Neural cell (in vitro differentiated cells): ENCODE measurements at regions not wholly inside any gene's neighbourhood (a gene's known extent, or its start where the extent isn't known, plus 50 kb on each side); places are given as distances from the start of the nearest gene placed in this dataset.

Experiments
- EP300 ChIP-seq: fragments of 450-650 bp; conservative IDR thresholded peaks from 2 replicates; pipeline ENCODE4 v1.6.1; 2014; ENCODE audit warnings: antibody characterized with exemption, mild to moderate bottlenecking, moderate library complexity; ENCODE audit not compliant: poor library complexity, severe bottlenecking
- EZH2 ChIP-seq: fragments of 200-600, 300-800 bp; shearing (Covaris generic), sonication (generic); IDR thresholded peaks from 2 replicates; pipeline ENCODE4 v1.6.1; 2014; ENCODE audit warnings: antibody characterized with exemption, low read length, borderline replicate concordance, mild to moderate bottlenecking; ENCODE audit not compliant: insufficient read depth, poor library complexity, severe bottlenecking
- POLR2AphosphoS5 ChIP-seq: IDR thresholded peaks from 2 replicates; pipeline ENCODE4 v1.6.1; 2012
- RAD21 ChIP-seq: fragments of 450-650 bp; conservative IDR thresholded peaks from 2 replicates; pipeline ENCODE4 v1.6.1; 2014; ENCODE audit warnings: antibody characterized with exemption, mild to moderate bottlenecking, moderate library complexity
- TF ChIP-seq, protein P1 (sequence below): fragments of 450-650 bp; IDR thresholded peaks from 2 replicates; pipeline ENCODE4 v1.5.1; 2014; ENCODE audit warnings: antibody characterized with exemption, mild to moderate bottlenecking, moderate library complexity; ENCODE audit not compliant: poor library complexity, severe bottlenecking
- TF ChIP-seq, protein P2 (sequence below): IDR thresholded peaks from 2 replicates; pipeline ENCODE4 v1.6.1; 2012; ENCODE audit warnings: borderline replicate concordance

DNA sequence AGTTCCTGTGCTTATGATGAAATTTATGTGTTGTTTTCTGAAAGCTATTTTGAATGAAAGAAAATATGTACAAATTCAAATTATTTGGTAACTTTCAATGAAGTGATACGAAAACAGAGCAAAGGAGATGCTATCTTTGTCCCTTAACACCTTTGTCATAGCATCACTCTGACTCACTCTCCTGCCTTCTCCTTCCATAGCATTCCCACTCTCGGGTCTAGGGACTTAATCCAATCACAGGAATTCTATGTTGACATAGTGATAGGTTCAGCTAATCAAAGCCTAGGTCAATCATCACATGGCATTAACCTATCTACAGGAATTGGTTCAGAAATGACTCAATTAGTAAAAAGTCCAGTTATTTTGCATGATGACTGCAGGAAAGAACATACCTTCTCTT lies 464.7 kb upstream of the RORB start:
- TF ChIP-seq, protein P1, sequence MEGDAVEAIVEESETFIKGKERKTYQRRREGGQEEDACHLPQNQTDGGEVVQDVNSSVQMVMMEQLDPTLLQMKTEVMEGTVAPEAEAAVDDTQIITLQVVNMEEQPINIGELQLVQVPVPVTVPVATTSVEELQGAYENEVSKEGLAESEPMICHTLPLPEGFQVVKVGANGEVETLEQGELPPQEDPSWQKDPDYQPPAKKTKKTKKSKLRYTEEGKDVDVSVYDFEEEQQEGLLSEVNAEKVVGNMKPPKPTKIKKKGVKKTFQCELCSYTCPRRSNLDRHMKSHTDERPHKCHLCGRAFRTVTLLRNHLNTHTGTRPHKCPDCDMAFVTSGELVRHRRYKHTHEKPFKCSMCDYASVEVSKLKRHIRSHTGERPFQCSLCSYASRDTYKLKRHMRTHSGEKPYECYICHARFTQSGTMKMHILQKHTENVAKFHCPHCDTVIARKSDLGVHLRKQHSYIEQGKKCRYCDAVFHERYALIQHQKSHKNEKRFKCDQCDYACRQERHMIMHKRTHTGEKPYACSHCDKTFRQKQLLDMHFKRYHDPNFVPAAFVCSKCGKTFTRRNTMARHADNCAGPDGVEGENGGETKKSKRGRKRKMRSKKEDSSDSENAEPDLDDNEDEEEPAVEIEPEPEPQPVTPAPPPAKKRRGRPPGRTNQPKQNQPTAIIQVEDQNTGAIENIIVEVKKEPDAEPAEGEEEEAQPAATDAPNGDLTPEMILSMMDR = no peak
- TF ChIP-seq POLR2AphosphoS5 (no peak), EP300 (no peak), EZH2 (no peak), RAD21 (no peak)
- TF ChIP-seq, protein P2, sequence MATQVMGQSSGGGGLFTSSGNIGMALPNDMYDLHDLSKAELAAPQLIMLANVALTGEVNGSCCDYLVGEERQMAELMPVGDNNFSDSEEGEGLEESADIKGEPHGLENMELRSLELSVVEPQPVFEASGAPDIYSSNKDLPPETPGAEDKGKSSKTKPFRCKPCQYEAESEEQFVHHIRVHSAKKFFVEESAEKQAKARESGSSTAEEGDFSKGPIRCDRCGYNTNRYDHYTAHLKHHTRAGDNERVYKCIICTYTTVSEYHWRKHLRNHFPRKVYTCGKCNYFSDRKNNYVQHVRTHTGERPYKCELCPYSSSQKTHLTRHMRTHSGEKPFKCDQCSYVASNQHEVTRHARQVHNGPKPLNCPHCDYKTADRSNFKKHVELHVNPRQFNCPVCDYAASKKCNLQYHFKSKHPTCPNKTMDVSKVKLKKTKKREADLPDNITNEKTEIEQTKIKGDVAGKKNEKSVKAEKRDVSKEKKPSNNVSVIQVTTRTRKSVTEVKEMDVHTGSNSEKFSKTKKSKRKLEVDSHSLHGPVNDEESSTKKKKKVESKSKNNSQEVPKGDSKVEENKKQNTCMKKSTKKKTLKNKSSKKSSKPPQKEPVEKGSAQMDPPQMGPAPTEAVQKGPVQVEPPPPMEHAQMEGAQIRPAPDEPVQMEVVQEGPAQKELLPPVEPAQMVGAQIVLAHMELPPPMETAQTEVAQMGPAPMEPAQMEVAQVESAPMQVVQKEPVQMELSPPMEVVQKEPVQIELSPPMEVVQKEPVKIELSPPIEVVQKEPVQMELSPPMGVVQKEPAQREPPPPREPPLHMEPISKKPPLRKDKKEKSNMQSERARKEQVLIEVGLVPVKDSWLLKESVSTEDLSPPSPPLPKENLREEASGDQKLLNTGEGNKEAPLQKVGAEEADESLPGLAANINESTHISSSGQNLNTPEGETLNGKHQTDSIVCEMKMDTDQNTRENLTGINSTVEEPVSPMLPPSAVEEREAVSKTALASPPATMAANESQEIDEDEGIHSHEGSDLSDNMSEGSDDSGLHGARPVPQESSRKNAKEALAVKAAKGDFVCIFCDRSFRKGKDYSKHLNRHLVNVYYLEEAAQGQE = no peak
